HG02759 (cell line): ENCODE measurements at regions not wholly inside any gene's neighbourhood (a gene's known extent, or its start where the extent isn't known, plus 50 kb on each side); places are given as distances from the start of the nearest gene placed in this dataset.
"Not testable (repeated sequence)": the region's sequence is repeated elsewhere in the genome, so short reads cannot be mapped to it uniquely, and the experiment has no call there.

ENCODE experiments used
- ATAC-seq: cut with Tn5 transposase; IDR thresholded peaks from one replicate; pipeline ENCODE4 v1.9.1; 2021; ENCODE audit warnings: mild to moderate bottlenecking, moderate library complexity; ENCODE audit not compliant: unreplicated experiment

DNA sequence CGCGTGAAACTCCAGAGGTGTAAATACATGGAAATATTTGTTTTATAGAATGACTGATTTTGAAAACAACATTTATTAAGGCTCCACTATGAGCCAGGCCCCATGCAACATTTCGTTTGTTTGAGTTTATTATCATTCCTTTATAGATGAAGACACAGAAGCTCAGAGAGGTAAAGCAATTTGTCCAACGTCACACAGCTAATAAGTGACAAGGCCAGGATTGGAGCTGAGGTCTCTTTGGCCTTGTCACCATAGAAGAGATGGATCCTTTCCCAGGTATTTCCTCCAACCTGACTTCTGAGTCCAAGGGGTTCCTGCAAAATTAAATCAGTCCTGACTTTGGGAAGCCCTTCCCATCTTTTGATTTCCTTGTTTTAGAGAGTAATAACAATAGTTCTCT, 98.0 kb downstream of the SYF2 start:
- ATAC-seq, result no peak

DNA sequence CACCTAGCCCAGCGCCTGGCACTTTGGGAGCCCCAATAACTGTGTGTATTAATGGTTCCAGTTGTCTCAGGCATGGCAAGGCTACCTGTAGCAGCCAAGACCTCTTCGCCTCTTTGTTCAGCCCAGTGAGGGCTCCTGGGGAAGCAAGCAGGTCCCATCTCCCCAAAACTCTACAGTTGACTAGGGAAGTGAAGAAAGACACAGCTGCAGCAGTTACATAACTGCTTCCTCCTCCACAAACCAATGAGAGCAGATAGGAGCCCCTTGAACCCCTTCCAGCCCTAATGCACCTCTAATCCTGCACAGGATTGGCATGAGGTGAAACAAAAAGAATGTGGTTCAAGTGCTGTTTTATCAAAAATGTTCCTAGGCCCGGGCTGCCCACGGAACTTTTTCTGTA, 100.5 kb downstream of the SYF2 start:
- ATAC-seq, result no peak

DNA sequence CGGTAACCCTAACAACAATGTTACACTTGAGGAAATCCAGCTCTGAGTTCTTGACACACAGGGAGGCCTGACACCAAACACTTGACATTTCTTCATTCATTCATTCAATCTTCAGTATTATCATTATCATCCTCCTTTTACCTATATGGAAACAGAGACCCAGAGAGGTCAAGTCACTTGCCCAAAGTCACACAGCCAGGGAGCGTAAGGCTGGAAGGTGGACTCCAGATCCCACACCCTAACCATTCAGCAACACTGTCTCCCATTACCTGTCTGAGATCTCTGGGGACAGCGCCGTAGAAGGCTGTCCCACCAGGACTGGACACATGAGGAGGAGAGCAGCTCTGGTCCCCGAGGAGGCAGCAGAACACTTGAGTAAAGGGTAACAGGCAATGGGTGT, 101.4 kb downstream of the SYF2 start:
- ATAC-seq, result no peak

DNA sequence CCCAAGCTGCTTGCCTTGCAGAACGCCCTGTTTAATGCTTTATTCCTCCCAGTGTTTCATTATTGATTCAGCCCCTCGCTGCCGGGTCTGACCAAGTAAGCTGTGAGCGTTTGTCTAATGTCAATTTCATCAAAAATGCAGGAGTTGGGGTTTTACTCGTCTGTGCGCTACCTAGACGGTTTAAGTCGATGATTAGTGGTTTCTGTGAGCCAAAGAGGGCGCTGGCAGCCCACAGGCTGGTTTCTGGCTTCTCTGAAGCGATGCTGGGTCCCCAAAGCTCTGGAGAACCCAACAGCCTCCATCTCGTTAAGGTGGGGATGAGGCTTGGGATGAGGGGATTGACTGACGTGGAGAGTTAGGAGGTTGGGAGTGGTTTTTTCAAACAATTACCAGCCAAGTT, 102.9 kb downstream of the SYF2 start:
- no peak for ATAC-seq

DNA sequence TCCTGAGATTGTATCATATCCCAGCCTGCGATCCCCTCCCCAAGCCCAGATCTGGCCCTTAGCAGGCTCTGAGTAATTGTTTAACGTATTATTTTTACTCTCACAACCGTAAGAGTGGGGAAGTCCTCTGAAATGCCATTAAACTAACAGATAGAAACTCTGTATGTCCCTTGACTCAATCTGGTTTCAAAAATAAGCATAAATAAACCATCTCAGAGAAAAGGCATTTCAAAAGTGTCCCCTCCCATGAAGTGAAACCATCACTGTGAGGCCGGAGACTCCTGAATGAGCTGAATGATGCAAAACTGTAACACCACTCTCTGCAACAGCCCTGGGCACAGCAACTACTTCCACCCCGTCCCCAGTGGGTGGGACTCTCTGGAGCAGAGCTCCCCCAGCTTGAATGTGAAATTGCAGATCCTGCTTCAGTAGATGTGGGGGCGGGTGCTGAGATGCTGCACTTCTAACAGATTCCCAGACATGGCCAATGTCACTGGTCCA, 104.1 kb downstream of the SYF2 start:
- no peak for ATAC-seq

DNA sequence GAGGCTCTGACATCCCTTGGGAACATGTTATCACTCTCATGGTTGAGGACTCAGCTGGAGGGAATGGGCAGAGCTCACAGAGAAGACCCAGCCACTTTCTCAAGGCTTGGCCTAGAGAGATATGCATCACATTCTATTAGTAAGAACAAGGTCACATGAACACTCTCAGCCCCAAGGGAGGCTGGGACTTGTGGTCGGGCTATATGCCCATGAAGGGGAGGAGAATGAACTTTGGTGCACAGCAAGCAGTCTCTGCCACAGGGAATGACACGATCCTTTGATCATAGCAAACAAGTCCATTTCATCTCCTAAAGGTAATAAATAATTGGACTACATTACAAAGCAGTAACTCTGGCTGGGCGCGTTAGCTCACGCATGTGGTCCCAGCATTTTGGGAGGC, 105.7 kb downstream of the SYF2 start:
- no peak for ATAC-seq

DNA sequence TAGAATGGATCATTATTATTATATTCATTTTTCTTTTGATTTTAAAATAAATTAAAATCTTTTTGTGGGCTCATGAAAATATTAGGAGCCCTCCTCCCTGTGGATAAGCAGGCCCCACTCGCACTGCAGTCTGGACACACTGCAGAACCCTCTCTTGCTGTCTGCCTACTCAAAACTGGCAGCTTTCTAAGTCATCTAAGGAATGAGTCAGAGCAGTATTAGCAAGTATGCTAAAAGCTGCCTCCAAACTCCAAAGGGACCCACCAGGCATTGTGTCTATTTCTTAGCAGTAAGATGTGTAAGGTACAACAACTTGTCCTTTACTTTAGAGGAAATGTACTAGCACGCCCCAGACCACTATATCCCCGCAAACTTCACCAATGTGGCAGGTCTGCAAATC, 108.8 kb downstream of the SYF2 start:
- ATAC-seq, result no peak

DNA sequence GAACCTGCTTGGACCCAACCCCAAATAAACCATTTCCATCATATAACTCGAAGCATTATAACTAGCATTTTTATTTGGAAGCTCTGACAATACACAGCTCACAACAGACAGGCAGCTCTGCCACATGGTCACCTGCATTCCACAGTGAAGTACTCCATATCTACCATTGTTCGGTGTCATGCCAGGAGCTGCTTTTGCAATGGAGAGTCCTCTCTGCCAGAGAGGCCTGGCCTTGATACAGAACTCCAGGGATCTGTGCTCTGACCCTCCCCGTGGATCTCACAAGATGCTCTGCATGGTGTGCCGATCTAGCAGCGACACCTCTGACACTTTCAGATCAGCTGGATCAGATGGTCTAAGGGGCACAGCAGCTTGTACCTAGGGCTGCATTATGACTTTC, 109.6 kb downstream of the SYF2 start:
- no peak for ATAC-seq

DNA sequence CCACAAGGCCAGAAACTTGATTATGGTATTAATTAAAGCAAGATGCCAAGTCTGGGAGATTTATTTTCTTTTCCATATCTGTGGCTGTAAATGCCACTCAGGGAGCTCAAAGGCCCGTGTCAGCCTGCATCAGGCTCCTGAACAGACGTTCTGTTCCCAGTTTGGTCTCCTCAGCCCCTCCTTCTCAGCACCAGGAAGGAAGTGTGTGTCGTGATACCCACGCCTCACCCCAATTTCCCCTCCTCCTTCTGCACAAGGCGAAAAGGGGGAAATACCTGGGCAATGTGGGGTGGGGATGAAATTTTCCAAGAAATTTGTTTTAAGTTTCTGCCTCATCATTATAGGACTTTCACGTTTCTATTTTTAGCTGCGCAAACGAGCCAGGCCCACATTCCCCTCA, 112.0 kb downstream of the SYF2 start:
- ATAC-seq, result no peak

DNA sequence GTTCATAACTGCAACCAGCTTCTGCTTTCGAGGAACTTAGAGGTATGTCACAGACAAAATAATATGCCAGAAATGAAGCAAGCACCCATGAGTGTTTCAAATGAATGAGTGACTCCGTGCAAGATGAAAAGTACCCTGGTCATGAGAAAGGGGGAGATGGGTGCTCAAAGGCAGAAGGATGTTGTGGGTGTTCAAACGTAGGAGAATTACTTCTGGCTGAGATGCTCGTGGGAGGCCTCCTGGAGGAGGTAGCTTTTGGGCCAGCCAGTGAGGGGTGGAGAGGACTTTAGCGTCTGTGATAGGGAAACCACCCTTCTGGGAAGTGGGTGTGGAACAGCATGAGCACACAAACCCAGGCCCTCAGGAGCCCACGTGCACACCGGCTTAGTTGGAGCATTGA, 113.8 kb downstream of the SYF2 start:
- no peak for ATAC-seq

DNA sequence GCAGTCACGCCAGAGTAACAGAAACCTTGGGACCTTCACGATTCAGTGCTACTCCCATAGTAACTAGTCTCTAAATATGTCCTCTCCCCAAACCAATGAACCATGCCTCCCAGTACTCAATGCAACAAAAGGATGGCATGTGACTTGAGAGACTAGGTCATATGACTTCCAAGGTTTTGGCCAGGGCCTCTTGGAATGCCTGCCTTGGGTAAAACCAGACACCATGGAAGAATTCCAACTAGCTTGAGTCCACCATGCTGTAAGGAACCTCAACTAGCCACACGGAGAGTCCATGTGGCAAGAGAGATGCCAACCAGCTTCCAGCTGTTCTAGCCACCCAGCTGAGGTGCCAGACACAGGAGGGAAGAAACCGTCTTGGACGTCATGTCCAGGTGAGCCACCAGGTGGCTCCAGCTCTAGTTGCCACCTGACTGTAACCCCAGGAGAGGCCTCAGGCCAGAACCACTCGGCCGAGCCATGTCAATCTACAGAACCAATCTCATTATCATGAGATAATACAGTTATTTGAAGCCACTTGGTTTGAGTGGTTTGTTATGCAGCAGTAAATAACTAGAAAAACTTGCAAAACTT, 115.0 kb downstream of the SYF2 start:
- no peak for ATAC-seq

DNA sequence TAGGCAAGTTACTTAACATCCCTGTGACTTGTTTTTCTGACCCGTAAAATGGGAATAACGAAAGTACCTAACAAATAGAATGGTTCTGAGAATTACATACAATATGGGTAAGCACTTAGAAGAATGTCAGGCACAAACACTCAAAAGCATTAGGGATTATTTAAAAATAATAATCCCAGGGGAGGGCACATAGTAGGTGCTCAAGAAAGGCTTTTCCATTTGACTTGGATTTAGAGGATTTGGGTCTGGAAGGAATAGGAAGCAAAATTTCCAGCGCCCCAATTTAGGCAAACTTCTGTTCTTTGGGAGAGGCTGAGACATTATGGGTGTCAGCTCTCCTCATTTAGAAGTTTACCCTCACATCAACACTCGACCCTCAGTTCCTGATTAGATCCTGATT, 115.5 kb downstream of the SYF2 start:
- no peak for ATAC-seq

DNA sequence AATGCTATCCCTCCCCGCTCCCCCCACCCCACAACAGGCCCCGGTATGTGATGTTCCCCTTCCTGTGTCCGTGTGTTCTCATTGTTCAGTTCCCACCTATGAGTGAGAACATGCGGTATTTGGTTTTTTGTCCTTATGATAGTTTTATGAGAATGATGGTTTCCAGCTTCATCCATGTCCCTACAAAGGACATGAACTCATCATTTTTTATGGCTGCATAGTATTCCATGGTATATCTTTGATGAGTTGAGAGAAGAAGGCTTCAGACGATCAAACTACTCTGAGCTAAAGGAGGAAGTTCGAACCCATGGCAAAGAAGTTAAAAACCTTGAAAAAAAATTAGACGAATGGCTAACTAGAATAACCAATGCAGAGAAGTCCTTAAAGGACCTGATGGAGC, 116.2 kb downstream of the SYF2 start:
- ATAC-seq, result not testable (repeated sequence)

DNA sequence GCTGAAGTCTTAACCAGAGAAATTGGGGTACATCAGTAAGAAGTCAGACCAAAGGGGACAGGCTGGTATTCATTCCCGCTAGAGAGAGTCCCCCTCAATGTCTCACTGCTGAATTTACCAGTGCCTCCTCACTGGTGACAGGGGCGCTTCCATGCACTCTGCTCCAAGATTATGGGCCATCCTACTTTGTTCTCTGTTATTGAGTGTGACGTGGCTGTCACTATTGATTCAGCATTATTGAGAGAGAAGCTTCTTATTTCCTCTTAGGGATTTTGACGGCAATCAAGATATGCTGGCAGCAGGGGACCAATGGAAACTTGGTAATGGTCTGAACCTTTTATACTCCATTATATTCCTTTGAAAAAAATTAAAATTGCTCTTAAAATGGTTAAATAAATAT, 118.6 kb downstream of the SYF2 start:
- no peak for ATAC-seq

DNA sequence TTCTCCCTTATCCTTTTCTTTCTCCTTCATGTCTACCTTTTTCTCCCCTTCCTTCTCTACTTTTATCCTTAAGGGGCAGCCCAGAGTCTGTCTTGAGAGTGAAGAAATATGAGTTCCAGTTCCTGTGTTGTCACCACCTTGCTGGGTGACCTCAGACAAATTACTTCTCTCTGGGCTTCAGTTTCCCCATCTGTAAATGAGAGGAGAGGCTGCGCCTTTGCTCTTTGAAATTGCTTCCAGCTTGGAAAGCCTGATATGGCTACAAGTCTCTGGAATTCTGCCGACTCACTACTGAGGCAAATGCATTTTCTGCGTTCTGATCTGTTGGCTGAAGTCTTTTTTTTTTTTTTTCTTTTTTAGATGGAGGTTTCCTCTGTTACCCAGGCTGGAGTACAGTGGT, 119.2 kb downstream of the SYF2 start:
- ATAC-seq, result no peak

DNA sequence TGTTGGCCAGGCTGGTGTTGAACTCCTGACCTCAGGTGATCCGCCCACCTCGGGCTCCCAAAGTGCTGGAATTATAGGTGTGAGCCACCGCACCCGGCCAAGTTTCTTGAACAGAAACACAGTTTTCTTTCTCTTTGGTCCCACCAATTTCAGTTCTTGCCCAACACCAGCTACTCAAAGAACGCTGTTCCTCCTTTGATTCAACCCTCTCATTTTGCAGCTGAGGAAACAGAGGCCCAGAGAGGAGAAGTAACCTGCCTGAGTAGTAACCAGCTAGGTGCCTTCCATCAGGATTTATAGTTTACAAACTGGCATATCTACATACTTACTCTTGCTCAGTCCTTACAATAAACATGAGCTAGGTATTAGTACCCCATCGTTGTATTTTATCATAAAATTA, 119.9 kb downstream of the SYF2 start:
- ATAC-seq, result no peak

DNA sequence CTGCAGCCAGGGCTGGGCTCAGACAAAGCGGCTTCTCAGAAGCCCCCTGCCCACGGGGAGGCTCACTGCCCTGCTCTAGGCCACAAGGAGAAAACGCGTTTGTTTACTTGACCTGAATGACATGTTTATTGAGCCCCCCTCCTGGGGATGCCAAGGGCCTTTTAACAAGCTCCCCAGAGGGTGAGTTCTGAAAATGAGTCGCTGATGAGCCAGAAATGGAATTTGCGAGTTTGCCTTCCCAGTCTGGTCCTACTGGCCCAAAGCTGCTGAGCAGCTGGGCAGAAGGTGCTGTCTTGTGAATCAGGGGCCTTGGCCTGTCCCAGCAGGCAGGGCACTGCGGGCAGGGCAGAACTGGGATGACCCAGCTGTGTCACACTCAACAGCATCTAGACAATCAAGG, 120.6 kb downstream of the SYF2 start:
- ATAC-seq, result no peak

DNA sequence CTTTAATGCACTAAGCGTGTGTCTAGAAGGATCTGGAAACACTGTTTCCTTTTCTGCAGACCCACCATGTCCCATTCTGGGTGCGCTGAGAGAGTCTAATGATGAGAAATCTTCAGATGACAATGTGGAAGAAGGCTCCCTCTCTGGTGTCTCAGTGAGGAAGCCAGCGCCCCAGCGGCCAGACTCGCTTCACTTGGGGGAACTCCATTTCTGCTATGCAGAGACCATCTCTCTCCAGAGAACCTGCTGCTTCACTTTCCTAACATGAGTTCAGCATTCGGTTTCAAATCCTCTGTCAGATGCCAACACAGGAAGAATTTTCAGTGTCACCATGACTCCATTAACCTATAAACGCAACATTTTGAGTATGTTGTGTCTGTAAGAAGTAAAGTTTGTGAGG, 121.8 kb downstream of the SYF2 start:
- no peak for ATAC-seq

DNA sequence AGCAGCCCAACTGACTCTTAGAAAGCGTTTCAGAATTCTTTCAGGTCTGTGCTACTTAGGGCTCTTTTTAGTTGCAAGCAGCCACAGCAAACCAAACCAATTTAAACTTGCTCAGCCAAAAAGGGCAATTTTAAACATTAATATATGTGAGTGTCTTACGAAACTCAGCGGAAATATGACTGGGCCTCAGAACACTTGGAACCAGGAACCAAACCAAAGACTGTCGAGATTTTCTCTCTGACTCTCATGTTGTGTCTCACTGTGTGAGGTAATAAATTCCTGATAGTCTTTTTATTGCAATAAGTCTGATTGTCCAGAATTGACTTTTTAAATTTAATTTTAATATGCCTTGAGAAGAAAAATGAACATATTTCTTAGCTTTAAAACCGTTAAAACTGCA, 122.3 kb downstream of the SYF2 start:
- ATAC-seq, result no peak

DNA sequence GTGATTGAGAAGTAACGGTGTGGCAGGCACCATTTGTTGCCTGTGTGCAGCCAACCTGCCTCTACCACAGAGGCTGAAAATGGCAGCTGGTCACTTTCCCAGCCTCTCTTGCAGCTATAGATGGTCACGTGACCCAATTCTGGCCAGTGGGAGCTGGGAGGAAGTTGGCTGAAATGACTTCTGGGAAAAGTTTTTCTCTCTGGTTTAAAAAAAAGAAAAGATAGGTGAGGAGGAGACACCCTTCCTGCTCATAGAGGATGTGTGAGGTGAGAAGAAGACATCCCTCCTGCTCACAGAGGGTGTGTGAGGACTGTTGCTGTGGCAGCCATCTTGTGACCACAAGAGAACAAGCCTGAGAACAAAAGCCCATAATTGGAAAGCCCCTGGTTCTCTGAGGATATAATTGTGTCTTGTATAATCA, 122.8 kb downstream of the SYF2 start:
- ATAC-seq, result no peak

DNA sequence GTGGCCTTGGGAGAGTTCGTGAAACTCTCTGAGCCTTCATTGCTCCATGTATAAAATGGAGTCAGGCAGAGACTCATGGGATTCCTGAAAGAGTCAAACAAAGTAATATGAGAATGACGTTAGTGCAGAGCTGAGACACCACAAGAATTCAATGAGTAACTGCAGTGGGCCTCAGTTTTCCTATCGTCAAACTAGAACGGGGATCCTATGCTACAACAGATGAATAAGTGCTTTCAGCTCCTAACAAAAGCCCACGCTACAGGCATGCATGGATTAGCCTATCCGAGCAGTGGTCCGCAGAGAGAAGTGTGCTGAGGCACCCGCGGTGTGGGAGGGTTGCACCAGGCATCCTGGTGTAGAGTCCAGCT, 124.7 kb downstream of the SYF2 start:
- no peak for ATAC-seq

DNA sequence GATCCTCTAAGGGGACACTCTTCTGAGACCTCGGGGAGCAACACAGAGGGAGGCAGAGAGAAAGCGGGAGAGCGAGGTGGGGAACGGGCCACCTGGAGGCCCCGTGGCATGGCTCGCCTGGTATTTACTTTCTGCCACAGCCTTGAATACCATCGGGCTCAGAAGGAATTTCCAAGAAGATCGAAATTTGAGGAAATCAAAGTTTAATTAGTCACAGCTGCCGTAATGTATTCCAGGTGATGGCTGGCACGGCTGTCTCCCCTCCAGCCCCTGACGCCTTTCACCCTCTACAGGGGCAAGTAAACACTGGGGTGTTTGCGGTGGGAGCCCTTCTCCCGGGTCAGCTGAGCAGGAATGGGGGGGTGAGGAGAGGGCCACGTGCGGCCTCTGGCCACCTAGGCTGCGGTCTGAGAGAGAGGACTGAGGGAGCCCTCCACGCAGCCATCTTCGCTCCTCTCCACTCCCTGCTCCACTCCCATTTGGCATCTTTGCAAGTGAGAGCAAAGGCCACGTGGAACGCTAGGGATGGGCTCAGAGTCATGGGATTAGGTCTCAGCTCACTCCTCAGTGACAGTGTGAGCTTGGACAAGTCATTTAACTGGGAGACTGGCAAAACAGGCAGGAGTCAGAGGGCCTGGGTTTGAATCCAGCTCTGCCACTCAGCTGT, 125.2 kb downstream of the SYF2 start:
- no peak for ATAC-seq

DNA sequence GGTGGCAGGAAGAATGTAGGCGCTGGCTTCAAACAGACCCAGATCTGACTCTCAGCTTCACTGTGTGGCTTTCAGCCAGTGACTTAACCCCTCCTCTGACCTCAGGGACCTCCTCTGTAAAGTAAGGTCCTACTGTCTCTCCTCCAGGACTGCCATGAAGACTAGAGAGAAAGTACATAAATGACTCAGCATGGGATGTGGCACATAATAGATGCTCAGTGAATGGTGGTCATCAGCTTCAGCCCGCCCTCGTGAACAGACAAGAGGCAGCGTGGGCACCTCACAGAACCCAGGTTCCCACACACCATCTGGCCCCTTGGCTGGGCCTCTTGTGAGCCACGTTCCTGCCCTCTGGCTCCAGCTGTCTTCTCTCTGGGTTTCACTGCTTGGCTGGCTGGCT, 126.0 kb downstream of the SYF2 start:
- no peak for ATAC-seq
